Activated CD8-positive, alpha-beta T cell treated with anti-CD3 and anti-CD28 coated beads, Interleukin-2, amount 10 ng/mL, durations not matched to agents 7 days and 5 days (primary cell): ENCODE measurements at regions not wholly inside any gene's neighbourhood (a gene's known extent, or its start where the extent isn't known, plus 50 kb on each side); places are given as distances from the start of the nearest gene placed in this dataset.
"Not testable (repeated sequence)": the region's sequence is repeated elsewhere in the genome, so short reads cannot be mapped to it uniquely, and the experiment has no call there.

Experiments used
- ATAC-seq: fragments of 150-1000 bp; cut with Tn5 transposase; one replicate; pipeline ENCODE4 v1.10.0; 2021; ENCODE audit warnings: moderate library complexity
- CTCF ChIA-PET: fragments of 350-600 bp; sonication (Branson Sonifier 250); formaldehyde crosslinking; loops from one replicate; lab custom pipeline; 2021; ENCODE audit warnings: antibody characterized with exemption; lab: Charles Lee
- POLR2A ChIA-PET: fragments of 350-600 bp; sonication (Branson Sonifier 250); formaldehyde crosslinking; loops from one replicate; lab custom pipeline; 2021; ENCODE audit warnings: antibody characterized with exemption; lab: Charles Lee
- DNase-seq: peaks from one replicate; pipeline ENCODE4 v3.0.0-alpha.2; 2020
- H3K27ac Mint-ChIP-seq: one replicate; pipeline ENCODE4 v1.8.0; 2021; ENCODE audit warnings: mild to moderate bottlenecking, mixed read lengths
- H3K27me3 Mint-ChIP-seq: one replicate; pipeline ENCODE4 v1.8.0; 2021; ENCODE audit warnings: low read depth, mixed read lengths
- H3K36me3 Mint-ChIP-seq: one replicate; pipeline ENCODE4 v1.8.0; 2021; ENCODE audit warnings: low read depth, mixed read lengths
- H3K4me1 Mint-ChIP-seq: one replicate; pipeline ENCODE4 v1.8.0; 2021; ENCODE audit warnings: low read depth, mixed read lengths
- H3K4me3 Mint-ChIP-seq: one replicate; pipeline ENCODE4 v1.8.0; 2021; ENCODE audit warnings: mild to moderate bottlenecking, mixed read lengths
- H3K9me3 Mint-ChIP-seq: one replicate; pipeline ENCODE4 v1.8.0; 2022; ENCODE audit warnings: mixed read lengths; ENCODE audit not compliant: insufficient read depth

- Mint-ChIP-seq H3K4me3 (no peak overlapping the region), H3K27ac (no peak overlapping the region), H3K27me3 (no peaks in the 10 kb centered on the region), H3K4me1 (no peaks in the 10 kb centered on the region), H3K9me3 (peaks cover 6% of the 10 kb centered on the region), H3K36me3 (no peaks in the 10 kb centered on the region)
- DNase-seq (no peak), ATAC-seq (no peak)
- ChIA-PET POLR2A (no interaction called here), CTCF (no interaction called here)
Measured at GRCh38 chrX:33989936-33990335, 142.2 kb downstream of the FAM47A start.

GRCh38 chrX:33987458-33987857 is 144.7 kb downstream of the FAM47A start:
- H3K27ac Mint-ChIP-seq, result no peak overlapping the region

GRCh38 chrX:33974676-33975075 is 157.4 kb downstream of the FAM47A start:
- no peak for DNase-seq
- ChIA-PET CTCF (no interaction called here), POLR2A (no interaction called here)
- Mint-ChIP-seq H3K36me3 (no peaks in the 10 kb centered on the region), H3K4me1 (no peaks in the 10 kb centered on the region), H3K9me3 (no peaks in the 10 kb centered on the region), H3K27me3 (no peaks in the 10 kb centered on the region), H3K4me3 (no peak overlapping the region), H3K27ac (no peak overlapping the region)
- ATAC-seq, result no peak

More at GRCh38 chrX:33987458-33987857, 144.7 kb downstream of the FAM47A start:
- Mint-ChIP-seq H3K4me1 (no peaks in the 10 kb centered on the region), H3K27me3 (no peaks in the 10 kb centered on the region), H3K4me3 (no peak overlapping the region), H3K36me3 (no peaks in the 10 kb centered on the region), H3K9me3 (peaks cover 6% of the 10 kb centered on the region)
- DNase-seq (no peak), ATAC-seq (no peak)
- ChIA-PET CTCF (interaction anchor here (0.7 kb wide), 1 partner anchor 140 kb away, joined by 3 read pairs; no protein-coding TSS in a partner anchor), POLR2A (no interaction called here)

DNA sequence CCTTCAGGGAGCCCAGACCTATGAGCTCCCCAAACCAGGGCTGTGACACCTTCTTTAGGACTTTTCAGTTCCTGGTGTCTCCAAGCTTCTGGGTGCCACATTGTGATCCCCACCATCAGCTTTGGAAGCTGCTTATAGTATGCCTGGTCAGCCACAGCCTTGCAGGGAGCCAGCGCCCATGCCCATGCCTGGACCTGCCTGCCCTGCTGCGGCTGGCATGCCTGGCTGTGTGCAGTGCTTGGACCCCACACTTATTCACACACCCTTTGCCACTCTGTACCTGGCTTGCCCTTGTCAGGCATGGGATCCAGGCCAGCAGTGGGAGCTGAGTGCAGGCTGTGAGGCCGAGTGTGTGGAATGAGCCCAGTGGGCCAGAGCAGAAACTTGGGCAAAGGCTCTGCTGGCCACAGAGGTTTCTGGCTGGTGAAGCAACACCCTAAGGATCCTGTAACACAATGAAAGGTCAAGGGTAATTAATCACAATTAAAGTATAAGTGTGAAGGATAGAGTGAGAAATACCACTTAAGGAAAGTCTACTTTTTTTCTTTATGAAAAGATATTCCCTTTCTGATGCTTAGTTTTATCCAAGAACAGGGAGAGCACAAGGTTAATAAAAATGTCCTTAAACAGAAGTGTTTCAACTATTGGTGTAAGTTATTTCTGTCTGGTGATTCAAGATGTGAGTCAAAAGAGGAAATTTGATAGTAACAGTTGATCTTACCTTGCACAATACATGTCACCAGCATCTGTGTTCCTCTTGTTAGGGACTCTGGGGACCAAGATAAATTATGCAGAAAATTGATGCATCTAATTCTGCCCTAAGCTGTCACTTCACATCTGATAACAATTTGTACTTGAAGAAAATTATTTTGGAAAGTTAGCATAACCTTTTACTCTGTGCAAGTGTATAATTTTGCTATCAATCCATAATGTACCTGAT is 161.8 kb downstream of the FAM47A start:
- Mint-ChIP-seq H3K4me3 (no peak overlapping the region), H3K36me3 (no peaks in the 10 kb centered on the region), H3K4me1 (no peaks in the 10 kb centered on the region), H3K27me3 (no peaks in the 10 kb centered on the region), H3K9me3 (no peaks in the 10 kb centered on the region), H3K27ac (no peak overlapping the region)
- ChIA-PET POLR2A (no interaction called here), CTCF (no interaction called here)
- ATAC-seq, result no peak
- no peak for DNase-seq

DNA sequence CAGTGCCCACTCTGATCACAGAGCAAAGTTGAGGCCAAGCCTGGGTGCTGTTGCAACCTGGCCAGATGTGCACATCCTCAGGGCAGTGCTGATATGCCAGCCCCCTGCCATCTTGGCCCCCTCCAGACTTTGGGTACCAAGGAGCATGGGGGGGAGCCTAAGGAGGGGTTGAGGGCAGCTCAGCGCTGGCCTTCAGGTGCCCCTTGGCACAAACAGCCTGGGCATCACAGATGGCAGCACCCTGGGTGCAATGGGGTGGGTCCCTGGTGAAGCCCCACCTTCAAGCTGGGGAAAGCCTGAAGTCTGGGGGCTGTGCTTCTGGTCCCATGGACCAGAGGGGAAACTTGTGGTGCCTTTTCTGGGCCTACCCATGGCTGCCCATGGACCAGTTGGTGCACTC is 163.0 kb downstream of the FAM47A start:
- no peaks in the 10 kb centered on the region for H3K27me3 Mint-ChIP-seq
- ChIA-PET POLR2A (no interaction called here), CTCF (no interaction called here)
- H3K4me3 Mint-ChIP-seq, result no peak overlapping the region
- no peaks in the 10 kb centered on the region for H3K36me3 Mint-ChIP-seq
- no peak for DNase-seq
- no peak for ATAC-seq
- H3K4me1 Mint-ChIP-seq, result no peaks in the 10 kb centered on the region
- no peak overlapping the region for H3K27ac Mint-ChIP-seq
- no peaks in the 10 kb centered on the region for H3K9me3 Mint-ChIP-seq

GRCh38 chrX:33968611-33969010 is 163.5 kb downstream of the FAM47A start:
- H3K4me1 Mint-ChIP-seq, result no peaks in the 10 kb centered on the region
- ATAC-seq (no peak), DNase-seq (no peak)
- no peaks in the 10 kb centered on the region for H3K36me3 Mint-ChIP-seq
- H3K27ac Mint-ChIP-seq, result no peak overlapping the region
- CTCF ChIA-PET, result no interaction called here
- no peaks in the 10 kb centered on the region for H3K9me3 Mint-ChIP-seq
- H3K27me3 Mint-ChIP-seq, result no peaks in the 10 kb centered on the region
- POLR2A ChIA-PET, result no interaction called here
- no peak overlapping the region for H3K4me3 Mint-ChIP-seq

GRCh38 chrX:33949300-33949699 is 182.8 kb downstream of the FAM47A start:
- POLR2A ChIA-PET, result no interaction called here
- H3K4me1 Mint-ChIP-seq, result no peaks in the 10 kb centered on the region
- DNase-seq (no peak), ATAC-seq (no peak)
- H3K27me3 Mint-ChIP-seq, result no peaks in the 10 kb centered on the region
- no peak overlapping the region for H3K4me3 Mint-ChIP-seq
- H3K36me3 Mint-ChIP-seq, result no peaks in the 10 kb centered on the region
- no peak overlapping the region for H3K27ac Mint-ChIP-seq
- CTCF ChIA-PET, result no interaction called here
- peaks cover 11% of the 10 kb centered on the region for H3K9me3 Mint-ChIP-seq

- ATAC-seq, H3K4me3 Mint-ChIP-seq, H3K27ac Mint-ChIP-seq, CTCF ChIA-PET, POLR2A ChIA-PET, H3K27me3 Mint-ChIP-seq, H3K9me3 Mint-ChIP-seq, H3K36me3 Mint-ChIP-seq, H3K4me1 Mint-ChIP-seq, DNase-seq: not testable (repeated sequence)
Measured at GRCh38 chrX:33926249-33926648, 205.9 kb downstream of the FAM47A start.

- ChIA-PET CTCF (no interaction called here), POLR2A (no interaction called here)
- Mint-ChIP-seq H3K27me3 (no peaks in the 10 kb centered on the region), H3K4me1 (no peaks in the 10 kb centered on the region), H3K36me3 (no peaks in the 10 kb centered on the region), H3K9me3 (no peaks in the 10 kb centered on the region), H3K4me3 (no peak overlapping the region), H3K27ac (no peak overlapping the region)
- DNase-seq (no peak), ATAC-seq (no peak)
Measured at GRCh38 chrX:33923262-33923661, 208.9 kb downstream of the FAM47A start.

GRCh38 chrX:33909836-33910235 is 222.3 kb downstream of the FAM47A start:
- ATAC-seq (no peak), DNase-seq (no peak)
- no peaks in the 10 kb centered on the region for H3K4me1 Mint-ChIP-seq
- H3K36me3 Mint-ChIP-seq, result no peaks in the 10 kb centered on the region
- no peaks in the 10 kb centered on the region for H3K27me3 Mint-ChIP-seq
- no peak overlapping the region for H3K27ac Mint-ChIP-seq
- no peak overlapping the region for H3K4me3 Mint-ChIP-seq
- ChIA-PET CTCF (no interaction called here), POLR2A (no interaction called here)
- H3K9me3 Mint-ChIP-seq, result peaks cover 4% of the 10 kb centered on the region

DNA sequence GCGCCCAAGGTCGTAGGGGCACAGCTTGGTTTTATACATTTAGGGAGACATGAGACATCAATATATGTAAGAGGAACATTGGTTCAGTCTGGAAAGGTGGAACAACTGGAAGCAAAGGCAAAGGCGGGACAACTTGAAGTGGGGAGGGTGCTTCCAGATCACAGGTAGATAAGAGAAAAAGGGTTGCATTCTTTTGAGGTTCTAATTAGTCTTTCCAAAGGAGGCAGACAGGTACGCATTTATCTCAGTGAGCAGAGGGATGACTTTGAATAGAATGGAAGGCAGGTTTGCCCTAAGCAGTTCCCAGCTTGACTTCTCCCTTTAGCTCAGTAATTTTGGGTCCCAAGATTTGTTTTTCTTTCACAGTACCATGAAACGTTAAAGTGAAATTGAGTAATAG is 223.2 kb downstream of the FAM47A start:
- Mint-ChIP-seq H3K9me3 (peaks cover 4% of the 10 kb centered on the region), H3K4me3 (no peak overlapping the region), H3K36me3 (no peaks in the 10 kb centered on the region), H3K27ac (no peak overlapping the region), H3K4me1 (no peaks in the 10 kb centered on the region), H3K27me3 (no peaks in the 10 kb centered on the region)
- ChIA-PET CTCF (no interaction called here), POLR2A (no interaction called here)
- ATAC-seq, result no peak
- no peak for DNase-seq

DNA sequence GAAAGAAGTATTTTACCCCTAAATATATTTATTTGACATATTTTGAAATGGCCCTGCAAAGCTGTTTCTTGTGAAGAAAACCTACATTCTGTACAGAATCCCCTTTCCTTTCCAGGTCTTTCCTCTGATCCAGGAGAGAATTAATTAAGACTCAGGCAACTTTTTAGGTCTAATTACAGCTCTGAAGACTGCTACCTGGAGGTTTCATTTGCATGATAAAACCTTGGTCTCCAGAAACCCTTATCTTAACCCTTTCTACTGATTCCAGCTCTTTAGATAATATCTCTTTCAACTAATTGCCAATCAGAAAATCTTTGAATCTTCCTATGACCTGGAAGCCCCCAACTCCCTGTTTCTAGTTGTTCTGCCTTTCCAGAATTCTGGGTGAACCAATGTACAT is 224.0 kb downstream of the FAM47A start:
- peaks cover 4% of the 10 kb centered on the region for H3K9me3 Mint-ChIP-seq
- no peak overlapping the region for H3K4me3 Mint-ChIP-seq
- POLR2A ChIA-PET, result no interaction called here
- H3K36me3 Mint-ChIP-seq, result no peaks in the 10 kb centered on the region
- ATAC-seq, result no peak
- H3K27ac Mint-ChIP-seq, result no peak overlapping the region
- CTCF ChIA-PET, result no interaction called here
- H3K27me3 Mint-ChIP-seq, result no peaks in the 10 kb centered on the region
- DNase-seq, result no peak
- no peaks in the 10 kb centered on the region for H3K4me1 Mint-ChIP-seq
